Activated T-helper 2 cell treated with anti-CD3 and anti-CD28 coated beads, Interferon-gamma antibody, Interleukin-2, Interleukin-4, amounts not matched to agents 10 μg/mL and 5 μg/mL and 100 μg/mL, durations not matched to agents 14 hours and 24 hours and 36 hours (primary cell): ENCODE measurements at regions not wholly inside any gene's neighbourhood (a gene's known extent, or its start where the extent isn't known, plus 50 kb on each side); places are given as distances from the start of the nearest gene placed in this dataset.

ENCODE experiments used
- DNase-seq: peaks from one replicate; pipeline ENCODE4 v3.0.0; 2021; ENCODE audit warnings: low spot score
- H3K27ac Mint-ChIP-seq: one replicate; pipeline ENCODE4 v1.8.0; 2021; ENCODE audit warnings: mixed read lengths
- H3K27me3 Mint-ChIP-seq: one replicate; pipeline ENCODE4 v1.8.0; 2021; ENCODE audit warnings: low read depth, mixed read lengths
- H3K36me3 Mint-ChIP-seq: one replicate; pipeline ENCODE4 v1.8.0; 2021; ENCODE audit warnings: low read depth, mixed read lengths
- H3K4me1 Mint-ChIP-seq: one replicate; pipeline ENCODE4 v1.8.0; 2021; ENCODE audit warnings: low read depth, mixed read lengths
- H3K4me3 Mint-ChIP-seq: one replicate; pipeline ENCODE4 v1.8.0; 2021; ENCODE audit warnings: low read depth, mild to moderate bottlenecking, moderate library complexity, mixed read lengths
- H3K9me3 Mint-ChIP-seq: one replicate; pipeline ENCODE4 v1.8.0; 2021; ENCODE audit warnings: mixed read lengths
- intact Hi-C: fragments of 100-400 bp; cut with micrococcal nuclease; formaldehyde crosslinking; loops from one replicate; pipeline ENCODE4 v1.15.1; 2023

- Mint-ChIP-seq H3K9me3 (no peaks in the 10 kb centered on the region), H3K27me3 (peaks cover 6% of the 10 kb centered on the region), H3K4me1 (peaks cover 28% of the 10 kb centered on the region), H3K36me3 (no peaks in the 10 kb centered on the region), H3K27ac (peak overlapping the region; percentile 29), H3K4me3 (no peak overlapping the region)
- intact Hi-C loops = loop anchor here (5.0 to 10.0 kb wide), 2 partner anchors 101 to 179 kb away; partner anchors contain the start of gene AREG
- DNase-seq = no peak
Observed at GRCh38 chr4:74625981-74626380, 168.3 kb downstream of the BTC start.

- Mint-ChIP-seq H3K27me3 (peaks cover 6% of the 10 kb centered on the region), H3K4me1 (peaks cover 28% of the 10 kb centered on the region), H3K4me3 (no peak overlapping the region), H3K36me3 (no peaks in the 10 kb centered on the region), H3K9me3 (no peaks in the 10 kb centered on the region), H3K27ac (no peak overlapping the region)
- intact Hi-C loops = loop anchor here (5.0 to 10.0 kb wide), 2 partner anchors 102 to 180 kb away; partner anchors contain the start of gene AREG
- DNase-seq = no peak
Observed at GRCh38 chr4:74627093-74627492, 167.2 kb downstream of the BTC start.

- H3K36me3 Mint-ChIP-seq = no peaks in the 10 kb centered on the region
- peaks cover 28% of the 10 kb centered on the region for H3K4me1 Mint-ChIP-seq
- H3K27me3 Mint-ChIP-seq = peaks cover 6% of the 10 kb centered on the region
- intact Hi-C loops = loop anchor here (5.0 to 10.0 kb wide), 2 partner anchors 103 to 180 kb away; partner anchors contain the start of gene AREG
- H3K4me3 Mint-ChIP-seq = no peak overlapping the region
- no peak overlapping the region for H3K27ac Mint-ChIP-seq
- no peak for DNase-seq
- no peaks in the 10 kb centered on the region for H3K9me3 Mint-ChIP-seq
Observed at GRCh38 chr4:74627504-74627903, 166.8 kb downstream of the BTC start.

- intact Hi-C loops = loop anchor here (5.0 to 10.0 kb wide), 2 partner anchors 104 to 182 kb away; partner anchors contain the start of gene AREG
- no peak overlapping the region for H3K27ac Mint-ChIP-seq
- H3K4me1 Mint-ChIP-seq = peaks cover 30% of the 10 kb centered on the region
- H3K4me3 Mint-ChIP-seq = no peak overlapping the region
- no peaks in the 10 kb centered on the region for H3K9me3 Mint-ChIP-seq
- no peak for DNase-seq
- H3K36me3 Mint-ChIP-seq = no peaks in the 10 kb centered on the region
- H3K27me3 Mint-ChIP-seq = peaks cover 6% of the 10 kb centered on the region
Observed at GRCh38 chr4:74628852-74629620, 165.3 kb downstream of the BTC start.

GRCh38 chr4:74630551-74630950 lies 163.8 kb downstream of the BTC start:
- Mint-ChIP-seq H3K27ac (no peak overlapping the region), H3K27me3 (peaks cover 7% of the 10 kb centered on the region), H3K9me3 (no peaks in the 10 kb centered on the region), H3K36me3 (no peaks in the 10 kb centered on the region), H3K4me3 (no peak overlapping the region), H3K4me1 (peaks cover 19% of the 10 kb centered on the region)
- no peak for DNase-seq
- intact Hi-C loops = no loop called here

- Mint-ChIP-seq H3K27me3 (peaks cover 7% of the 10 kb centered on the region), H3K36me3 (no peaks in the 10 kb centered on the region), H3K4me3 (no peak overlapping the region), H3K9me3 (no peaks in the 10 kb centered on the region), H3K4me1 (peaks cover 12% of the 10 kb centered on the region), H3K27ac (no peak overlapping the region)
- intact Hi-C loops = no loop called here
- no peak for DNase-seq
Observed at GRCh38 chr4:74631338-74631737, 163.0 kb downstream of the BTC start.

- intact Hi-C loops = no loop called here
- no peak for DNase-seq
- Mint-ChIP-seq H3K27ac (no peak overlapping the region), H3K36me3 (no peaks in the 10 kb centered on the region), H3K27me3 (peaks cover 7% of the 10 kb centered on the region), H3K4me3 (no peak overlapping the region), H3K9me3 (no peaks in the 10 kb centered on the region), H3K4me1 (peaks cover 9% of the 10 kb centered on the region)
Observed at GRCh38 chr4:74631988-74632387, 162.3 kb downstream of the BTC start.

GRCh38 chr4:74632634-74633033 lies 161.7 kb downstream of the BTC start:
- H3K4me3 Mint-ChIP-seq = no peak overlapping the region

GRCh38 chr4:74635074-74635473 lies 159.2 kb downstream of the BTC start:
- H3K27me3 Mint-ChIP-seq = peaks cover 7% of the 10 kb centered on the region
- H3K27ac Mint-ChIP-seq = no peak overlapping the region
- intact Hi-C loops = no loop called here
- H3K36me3 Mint-ChIP-seq = no peaks in the 10 kb centered on the region
- H3K4me1 Mint-ChIP-seq = peaks cover 7% of the 10 kb centered on the region
- H3K9me3 Mint-ChIP-seq = no peaks in the 10 kb centered on the region
- H3K4me3 Mint-ChIP-seq = no peak overlapping the region
- no peak for DNase-seq

More at GRCh38 chr4:74632634-74633033, 161.7 kb downstream of the BTC start:
- DNase-seq = no peak
- H3K9me3 Mint-ChIP-seq = no peaks in the 10 kb centered on the region
- peaks cover 9% of the 10 kb centered on the region for H3K27me3 Mint-ChIP-seq
- H3K4me1 Mint-ChIP-seq = peaks cover 9% of the 10 kb centered on the region
- H3K36me3 Mint-ChIP-seq = no peaks in the 10 kb centered on the region
- no peak overlapping the region for H3K27ac Mint-ChIP-seq
- intact Hi-C loops = no loop called here

GRCh38 chr4:74635490-74636123 lies 158.7 kb downstream of the BTC start:
- H3K4me1 Mint-ChIP-seq = peaks cover 7% of the 10 kb centered on the region
- intact Hi-C loops = no loop called here
- peaks cover 8% of the 10 kb centered on the region for H3K27me3 Mint-ChIP-seq
- H3K9me3 Mint-ChIP-seq = no peaks in the 10 kb centered on the region
- no peak for DNase-seq
- H3K4me3 Mint-ChIP-seq = no peak overlapping the region
- no peaks in the 10 kb centered on the region for H3K36me3 Mint-ChIP-seq
- no peak overlapping the region for H3K27ac Mint-ChIP-seq

GRCh38 chr4:74638001-74638400 lies 156.3 kb downstream of the BTC start:
- H3K27me3 Mint-ChIP-seq = peaks cover 10% of the 10 kb centered on the region
- H3K4me3 Mint-ChIP-seq = no peak overlapping the region
- no peak for DNase-seq
- intact Hi-C loops = no loop called here
- H3K27ac Mint-ChIP-seq = no peak overlapping the region
- H3K36me3 Mint-ChIP-seq = no peaks in the 10 kb centered on the region
- peaks cover 2% of the 10 kb centered on the region for H3K4me1 Mint-ChIP-seq
- H3K9me3 Mint-ChIP-seq = no peaks in the 10 kb centered on the region

GRCh38 chr4:74638689-74639088 lies 155.6 kb downstream of the BTC start:
- H3K27me3 Mint-ChIP-seq = peaks cover 9% of the 10 kb centered on the region
- no peak for DNase-seq
- no peaks in the 10 kb centered on the region for H3K4me1 Mint-ChIP-seq
- H3K27ac Mint-ChIP-seq = no peak overlapping the region
- H3K9me3 Mint-ChIP-seq = no peaks in the 10 kb centered on the region
- H3K36me3 Mint-ChIP-seq = no peaks in the 10 kb centered on the region
- intact Hi-C loops = no loop called here
- no peak overlapping the region for H3K4me3 Mint-ChIP-seq
